ENCODE measurements at regions not wholly inside any gene's neighbourhood (a gene's known extent, or its start where the extent isn't known, plus 50 kb on each side); places are given as distances from the start of the nearest gene placed in this dataset.
"Not testable (repeated sequence)": the region's sequence is repeated elsewhere in the genome, so short reads cannot be mapped to it uniquely, and the experiment has no call there.

- no peaks in the 10 kb centered on the region for H3K27me3 ChIP-seq (ENCODE audit: insufficient read depth, low read length)
- no peak overlapping the region for H3K4me3 ChIP-seq (ENCODE audit: low read depth, low read length)
- no peak overlapping the region for H3K27ac ChIP-seq (ENCODE audit: low read depth, low read length)
- H3K79me2 ChIP-seq (ENCODE audit: control insufficient read depth, insufficient read depth, low read length, unreplicated experiment): no peaks in the 10 kb centered on the region
- no peaks in the 10 kb centered on the region for H3K36me3 ChIP-seq (ENCODE audit: insufficient read depth, low read length)
- no peaks in the 10 kb centered on the region for H3K4me1 ChIP-seq (ENCODE audit: control insufficient read depth, insufficient read depth, low read length, unreplicated experiment)
- no peak overlapping the region for H2AFZ ChIP-seq (ENCODE audit: low read length, unreplicated experiment)
These were observed 223.7 kb downstream of the FBXO4 start for GRCh38 chr5:42148813-42149212.

GRCh38 chr5:42157215-42157614 is 232.1 kb downstream of the FBXO4 start:
- H2AFZ ChIP-seq (ENCODE audit: low read length, unreplicated experiment): no peak overlapping the region

GRCh38 chr5:42163083-42163482 is 238.0 kb downstream of the FBXO4 start:
- H3K27me3 ChIP-seq (ENCODE audit: insufficient read depth, low read length): no peaks in the 10 kb centered on the region
- H3K4me3 ChIP-seq (ENCODE audit: low read depth, low read length): no peak overlapping the region

More at GRCh38 chr5:42157215-42157614, 232.1 kb downstream of the FBXO4 start:
- H3K36me3 ChIP-seq (ENCODE audit: insufficient read depth, low read length): no peaks in the 10 kb centered on the region
- H3K27ac ChIP-seq (ENCODE audit: low read depth, low read length): no peak overlapping the region
- H3K4me3 ChIP-seq (ENCODE audit: low read depth, low read length): no peak overlapping the region
- no peaks in the 10 kb centered on the region for H3K27me3 ChIP-seq (ENCODE audit: insufficient read depth, low read length)
- no peaks in the 10 kb centered on the region for H3K4me1 ChIP-seq (ENCODE audit: control insufficient read depth, insufficient read depth, low read length, unreplicated experiment)
- H3K79me2 ChIP-seq (ENCODE audit: control insufficient read depth, insufficient read depth, low read length, unreplicated experiment): no peaks in the 10 kb centered on the region

GRCh38 chr5:42168091-42168670 is 243.1 kb downstream of the FBXO4 start:
- Histone ChIP-seq H3K27ac (ENCODE audit: low read depth, low read length) (no peak overlapping the region), H3K4me1 (ENCODE audit: control insufficient read depth, insufficient read depth, low read length, unreplicated experiment) (no peaks in the 10 kb centered on the region), H3K36me3 (ENCODE audit: insufficient read depth, low read length) (no peaks in the 10 kb centered on the region), H2AFZ (ENCODE audit: low read length, unreplicated experiment) (no peak overlapping the region), H3K27me3 (ENCODE audit: insufficient read depth, low read length) (0 out of 2 replicates have a peak, but pooled peaks cover 3% of the 10 kb centered on the region), H3K4me3 (ENCODE audit: low read depth, low read length) (no peak overlapping the region), H3K79me2 (ENCODE audit: control insufficient read depth, insufficient read depth, low read length, unreplicated experiment) (no peaks in the 10 kb centered on the region)

More at GRCh38 chr5:42163083-42163482, 238.0 kb downstream of the FBXO4 start:
- Histone ChIP-seq H2AFZ (ENCODE audit: low read length, unreplicated experiment) (no peak overlapping the region), H3K27ac (ENCODE audit: low read depth, low read length) (no peak overlapping the region), H3K4me1 (ENCODE audit: control insufficient read depth, insufficient read depth, low read length, unreplicated experiment) (no peaks in the 10 kb centered on the region), H3K79me2 (ENCODE audit: control insufficient read depth, insufficient read depth, low read length, unreplicated experiment) (no peaks in the 10 kb centered on the region), H3K36me3 (ENCODE audit: insufficient read depth, low read length) (no peaks in the 10 kb centered on the region)

DNA sequence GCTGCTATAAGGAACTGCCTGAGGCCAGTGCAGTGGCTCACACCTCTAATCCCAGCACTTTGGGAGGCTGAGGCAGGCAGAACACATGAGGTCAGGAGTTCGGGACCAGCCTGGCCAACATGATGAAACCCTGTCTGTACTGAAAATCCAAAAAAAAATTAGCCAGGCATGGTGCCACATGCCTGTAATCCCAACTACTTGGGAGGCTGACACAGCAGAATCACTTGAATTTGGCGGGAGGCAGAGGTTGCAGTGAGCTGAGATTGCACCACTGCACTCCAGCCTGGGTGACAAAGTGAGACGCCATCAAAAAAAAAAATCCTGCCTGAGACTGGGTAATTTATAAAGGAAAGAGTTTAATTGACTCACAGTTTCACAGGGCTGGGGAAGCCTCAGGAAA is 247.1 kb upstream of the GHR start:
- not testable (repeated sequence) for H3K79me2 ChIP-seq (ENCODE audit: control insufficient read depth, insufficient read depth, low read length, unreplicated experiment); H3K27me3 ChIP-seq (ENCODE audit: insufficient read depth, low read length); H3K27ac ChIP-seq (ENCODE audit: low read depth, low read length); H3K4me3 ChIP-seq (ENCODE audit: low read depth, low read length); H3K36me3 ChIP-seq (ENCODE audit: insufficient read depth, low read length); H3K4me1 ChIP-seq (ENCODE audit: control insufficient read depth, insufficient read depth, low read length, unreplicated experiment); H2AFZ ChIP-seq (ENCODE audit: low read length, unreplicated experiment)

GRCh38 chr5:42179843-42180242 is 243.4 kb upstream of the GHR start:
- H2AFZ ChIP-seq (ENCODE audit: low read length, unreplicated experiment); H3K4me3 ChIP-seq (ENCODE audit: low read depth, low read length): not testable (repeated sequence)

DNA sequence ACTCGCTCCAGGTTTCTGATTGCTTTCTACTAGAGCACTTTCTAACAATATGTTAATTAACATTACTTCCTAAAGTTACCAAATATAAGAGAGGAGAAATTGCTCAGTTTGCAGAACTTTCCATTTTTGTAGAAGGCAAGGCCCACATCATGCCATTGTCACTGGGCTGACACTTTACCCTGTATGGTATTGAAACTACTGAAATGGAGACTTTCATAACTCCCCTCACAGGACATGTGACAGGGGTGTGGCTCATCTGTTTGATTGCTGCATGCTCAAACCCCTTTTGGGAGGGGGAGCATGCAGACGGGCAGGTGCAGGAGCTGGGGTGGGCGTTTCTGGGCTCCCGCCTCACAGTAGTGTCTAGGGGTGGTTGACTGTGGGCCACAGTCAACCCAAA is 206.3 kb upstream of the GHR start:
- Histone ChIP-seq H3K27ac (ENCODE audit: low read depth, low read length) (no peak overlapping the region), H3K4me3 (ENCODE audit: low read depth, low read length) (no peak overlapping the region), H3K79me2 (ENCODE audit: control insufficient read depth, insufficient read depth, low read length, unreplicated experiment) (no peaks in the 10 kb centered on the region), H2AFZ (ENCODE audit: low read length, unreplicated experiment) (no peak overlapping the region), H3K4me1 (ENCODE audit: control insufficient read depth, insufficient read depth, low read length, unreplicated experiment) (no peaks in the 10 kb centered on the region), H3K27me3 (ENCODE audit: insufficient read depth, low read length) (no peaks in the 10 kb centered on the region), H3K36me3 (ENCODE audit: insufficient read depth, low read length) (no peaks in the 10 kb centered on the region)

More at GRCh38 chr5:42179843-42180242, 243.4 kb upstream of the GHR start:
- H3K36me3 ChIP-seq (ENCODE audit: insufficient read depth, low read length); H3K27ac ChIP-seq (ENCODE audit: low read depth, low read length); H3K79me2 ChIP-seq (ENCODE audit: control insufficient read depth, insufficient read depth, low read length, unreplicated experiment); H3K4me1 ChIP-seq (ENCODE audit: control insufficient read depth, insufficient read depth, low read length, unreplicated experiment); H3K27me3 ChIP-seq (ENCODE audit: insufficient read depth, low read length): not testable (repeated sequence)

DNA sequence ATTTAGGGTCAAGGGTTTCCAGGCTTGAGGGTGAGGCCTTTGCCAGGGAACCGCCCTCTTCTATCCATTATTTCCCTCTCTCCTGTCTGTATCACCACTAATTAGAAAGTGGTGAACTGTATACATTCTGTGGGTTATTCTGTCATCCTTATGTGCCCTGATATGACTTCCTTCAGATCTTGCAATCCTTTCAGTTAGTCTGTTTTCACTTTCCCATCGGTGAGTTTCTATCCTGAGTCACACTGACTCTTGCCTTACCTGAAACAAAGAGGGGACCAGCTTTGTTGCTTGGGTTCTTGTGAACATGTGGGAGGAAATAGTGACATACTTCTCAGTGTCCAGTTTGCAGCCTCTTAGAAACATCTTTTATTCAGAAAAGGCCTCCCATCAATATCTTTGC is 205.4 kb upstream of the GHR start:
- H3K36me3 ChIP-seq (ENCODE audit: insufficient read depth, low read length): no peaks in the 10 kb centered on the region
- H2AFZ ChIP-seq (ENCODE audit: low read length, unreplicated experiment): no peak overlapping the region

GRCh38 chr5:42225009-42225408 is 198.2 kb upstream of the GHR start:
- Histone ChIP-seq H3K36me3 (ENCODE audit: insufficient read depth, low read length) (no peaks in the 10 kb centered on the region), H3K4me1 (ENCODE audit: control insufficient read depth, insufficient read depth, low read length, unreplicated experiment) (no peaks in the 10 kb centered on the region), H3K79me2 (ENCODE audit: control insufficient read depth, insufficient read depth, low read length, unreplicated experiment) (no peaks in the 10 kb centered on the region), H2AFZ (ENCODE audit: low read length, unreplicated experiment) (no peak overlapping the region), H3K27me3 (ENCODE audit: insufficient read depth, low read length) (no peaks in the 10 kb centered on the region), H3K27ac (ENCODE audit: low read depth, low read length) (no peak overlapping the region), H3K4me3 (ENCODE audit: low read depth, low read length) (no peak overlapping the region)

More for the DNA sequence above, 205.4 kb upstream of the GHR start:
- Histone ChIP-seq H3K79me2 (ENCODE audit: control insufficient read depth, insufficient read depth, low read length, unreplicated experiment) (no peaks in the 10 kb centered on the region), H3K4me1 (ENCODE audit: control insufficient read depth, insufficient read depth, low read length, unreplicated experiment) (no peaks in the 10 kb centered on the region), H3K27ac (ENCODE audit: low read depth, low read length) (no peak overlapping the region), H3K4me3 (ENCODE audit: low read depth, low read length) (no peak overlapping the region), H3K27me3 (ENCODE audit: insufficient read depth, low read length) (no peaks in the 10 kb centered on the region)

DNA sequence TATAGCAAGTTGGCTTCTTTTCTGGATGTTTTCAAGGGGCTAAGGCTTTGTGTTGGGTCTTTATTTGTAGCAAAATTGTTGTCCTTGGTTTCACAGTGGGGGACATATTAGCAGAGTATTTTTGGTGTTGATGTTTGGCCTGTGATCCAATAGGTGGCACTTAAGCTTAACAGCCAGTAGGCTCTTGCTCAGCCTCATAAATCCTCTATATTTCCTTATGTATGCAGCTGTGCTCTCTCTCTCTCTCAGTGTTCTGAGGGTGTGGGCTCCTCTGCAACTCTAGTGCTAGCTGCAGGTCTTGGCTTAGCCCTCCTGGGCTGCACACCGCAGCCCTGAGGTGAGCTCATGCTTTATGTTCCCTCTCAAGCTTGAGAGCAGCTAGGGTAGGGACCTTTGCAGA is 195.0 kb upstream of the GHR start:
- Histone ChIP-seq H2AFZ (ENCODE audit: low read length, unreplicated experiment) (no peak overlapping the region), H3K79me2 (ENCODE audit: control insufficient read depth, insufficient read depth, low read length, unreplicated experiment) (no peaks in the 10 kb centered on the region)

GRCh38 chr5:42230839-42231238 is 192.4 kb upstream of the GHR start:
- H2AFZ ChIP-seq (ENCODE audit: low read length, unreplicated experiment): no peak overlapping the region
- H3K4me3 ChIP-seq (ENCODE audit: low read depth, low read length): no peak overlapping the region
- H3K4me1 ChIP-seq (ENCODE audit: control insufficient read depth, insufficient read depth, low read length, unreplicated experiment): peaks cover 14% of the 10 kb centered on the region
- H3K79me2 ChIP-seq (ENCODE audit: control insufficient read depth, insufficient read depth, low read length, unreplicated experiment): no peaks in the 10 kb centered on the region
- no peaks in the 10 kb centered on the region for H3K27me3 ChIP-seq (ENCODE audit: insufficient read depth, low read length)
- H3K27ac ChIP-seq (ENCODE audit: low read depth, low read length): no peak overlapping the region
- no peaks in the 10 kb centered on the region for H3K36me3 ChIP-seq (ENCODE audit: insufficient read depth, low read length)

More for the DNA sequence above, 195.0 kb upstream of the GHR start:
- no peak overlapping the region for H3K4me3 ChIP-seq (ENCODE audit: low read depth, low read length)
- H3K27ac ChIP-seq (ENCODE audit: low read depth, low read length): no peak overlapping the region
- H3K4me1 ChIP-seq (ENCODE audit: control insufficient read depth, insufficient read depth, low read length, unreplicated experiment): no peaks in the 10 kb centered on the region
- H3K27me3 ChIP-seq (ENCODE audit: insufficient read depth, low read length): no peaks in the 10 kb centered on the region
- H3K36me3 ChIP-seq (ENCODE audit: insufficient read depth, low read length): no peaks in the 10 kb centered on the region

Measured in ACC112 (cell line).